ENCODE measurements at regions not wholly inside any gene's neighbourhood (a gene's known extent, or its start where the extent isn't known, plus 50 kb on each side); places are given as distances from the start of the nearest gene placed in this dataset.

GRCh38 chr2:150578481-150578880 is 91.0 kb upstream of the RND3 start:
- no peak for TF ChIP-seq CTCF (conservative IDR thresholded peaks at IDR 0.05; ENCODE audit: low read depth, low read length)
- no peak for TF ChIP-seq EZH2 (IDR thresholded peaks at IDR 0.05; ENCODE audit: low read length, unreplicated experiment)

All from PC-3 (cell line).